Progenitor cell of endocrine pancreas (in vitro differentiated cells): ENCODE measurements at regions not wholly inside any gene's neighbourhood (a gene's known extent, or its start where the extent isn't known, plus 50 kb on each side); places are given as distances from the start of the nearest gene placed in this dataset.

Experiments used
- DNase-seq: peaks from one replicate; pipeline ENCODE4 v3.0.0; 2021; ENCODE audit warnings: low spot score; ENCODE audit not compliant: unreplicated experiment
- H3K27ac Mint-ChIP-seq: 2 replicates; pipeline ENCODE4 v1.8.0; 2021; ENCODE audit warnings: mild to moderate bottlenecking, moderate library complexity, mixed read lengths
- H3K27me3 Mint-ChIP-seq: 2 replicates; pipeline ENCODE4 v1.8.0; 2021; ENCODE audit warnings: mixed read lengths
- H3K36me3 Mint-ChIP-seq: 2 replicates; pipeline ENCODE4 v1.8.0; 2022; ENCODE audit warnings: mixed read lengths; ENCODE audit not compliant: insufficient read depth
- H3K4me1 Mint-ChIP-seq: 2 replicates; pipeline ENCODE4 v1.8.0; 2021; ENCODE audit warnings: low read depth, mixed read lengths
- H3K4me3 Mint-ChIP-seq: 2 replicates; pipeline ENCODE4 v1.8.0; 2021; ENCODE audit warnings: low read depth, mild to moderate bottlenecking, moderate library complexity, mixed read lengths
- H3K9me3 Mint-ChIP-seq: 2 replicates; pipeline ENCODE4 v1.8.0; 2021; ENCODE audit warnings: low read depth, mixed read lengths
- TF ChIP-seq, protein P1 (sequence below): fragments of 200-600 bp; sonication (generic); IDR thresholded peaks from one replicate; pipeline ENCODE4 v1.5.0; 2021; ENCODE audit warnings: antibody characterized with exemption, mild to moderate bottlenecking; ENCODE audit not compliant: unreplicated experiment

DNA sequence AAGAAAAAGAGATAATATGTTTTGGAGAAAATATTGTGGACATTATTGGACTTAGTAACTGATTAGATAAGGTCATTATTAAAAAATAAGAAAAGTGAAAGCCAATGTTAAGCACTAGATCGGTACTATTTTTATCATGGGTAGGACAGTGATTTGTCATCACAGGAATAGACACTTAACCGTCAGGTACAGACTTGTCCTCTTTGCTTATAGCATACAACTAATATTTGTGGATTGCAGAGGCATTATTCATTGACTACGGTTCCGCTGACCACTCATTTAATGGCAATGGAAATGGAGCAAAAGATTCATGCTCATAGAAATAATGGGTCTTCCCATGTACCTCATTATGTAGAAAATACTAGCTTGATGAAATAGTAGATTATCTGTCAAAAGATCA, 596.3 kb upstream of the CA10 start:
- peaks cover 9% of the 10 kb centered on the region for H3K9me3 Mint-ChIP-seq
- H3K27ac Mint-ChIP-seq = no peak overlapping the region
- DNase-seq = no peak
- H3K27me3 Mint-ChIP-seq = no peaks in the 10 kb centered on the region
- no peak overlapping the region for H3K4me3 Mint-ChIP-seq
- H3K4me1 Mint-ChIP-seq = peaks cover 1% of the 10 kb centered on the region
- TF ChIP-seq, protein P1, sequence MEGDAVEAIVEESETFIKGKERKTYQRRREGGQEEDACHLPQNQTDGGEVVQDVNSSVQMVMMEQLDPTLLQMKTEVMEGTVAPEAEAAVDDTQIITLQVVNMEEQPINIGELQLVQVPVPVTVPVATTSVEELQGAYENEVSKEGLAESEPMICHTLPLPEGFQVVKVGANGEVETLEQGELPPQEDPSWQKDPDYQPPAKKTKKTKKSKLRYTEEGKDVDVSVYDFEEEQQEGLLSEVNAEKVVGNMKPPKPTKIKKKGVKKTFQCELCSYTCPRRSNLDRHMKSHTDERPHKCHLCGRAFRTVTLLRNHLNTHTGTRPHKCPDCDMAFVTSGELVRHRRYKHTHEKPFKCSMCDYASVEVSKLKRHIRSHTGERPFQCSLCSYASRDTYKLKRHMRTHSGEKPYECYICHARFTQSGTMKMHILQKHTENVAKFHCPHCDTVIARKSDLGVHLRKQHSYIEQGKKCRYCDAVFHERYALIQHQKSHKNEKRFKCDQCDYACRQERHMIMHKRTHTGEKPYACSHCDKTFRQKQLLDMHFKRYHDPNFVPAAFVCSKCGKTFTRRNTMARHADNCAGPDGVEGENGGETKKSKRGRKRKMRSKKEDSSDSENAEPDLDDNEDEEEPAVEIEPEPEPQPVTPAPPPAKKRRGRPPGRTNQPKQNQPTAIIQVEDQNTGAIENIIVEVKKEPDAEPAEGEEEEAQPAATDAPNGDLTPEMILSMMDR = no peak
- H3K36me3 Mint-ChIP-seq = no peaks in the 10 kb centered on the region

DNA sequence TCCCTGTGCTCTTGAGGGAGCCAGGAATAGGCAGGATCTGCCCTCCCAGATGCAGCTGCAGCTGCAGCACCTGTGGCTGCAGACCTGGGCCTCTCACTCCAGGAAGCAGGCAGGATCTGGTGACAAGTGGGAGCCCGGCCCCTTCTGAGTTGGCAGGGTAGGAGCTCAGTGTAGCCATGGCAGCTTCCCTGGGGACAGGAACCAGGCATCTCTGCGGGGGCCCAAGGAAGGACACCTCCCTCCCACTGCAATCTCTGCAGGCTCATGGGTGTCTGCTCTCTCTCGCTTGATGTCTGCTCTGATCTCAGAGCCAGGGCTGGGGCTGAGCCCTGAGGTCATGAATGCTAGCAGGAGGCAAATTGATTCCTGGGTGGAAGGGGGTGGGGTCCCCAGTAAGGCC, 592.5 kb upstream of the CA10 start:
- H3K9me3 Mint-ChIP-seq = peaks cover 3% of the 10 kb centered on the region

DNA sequence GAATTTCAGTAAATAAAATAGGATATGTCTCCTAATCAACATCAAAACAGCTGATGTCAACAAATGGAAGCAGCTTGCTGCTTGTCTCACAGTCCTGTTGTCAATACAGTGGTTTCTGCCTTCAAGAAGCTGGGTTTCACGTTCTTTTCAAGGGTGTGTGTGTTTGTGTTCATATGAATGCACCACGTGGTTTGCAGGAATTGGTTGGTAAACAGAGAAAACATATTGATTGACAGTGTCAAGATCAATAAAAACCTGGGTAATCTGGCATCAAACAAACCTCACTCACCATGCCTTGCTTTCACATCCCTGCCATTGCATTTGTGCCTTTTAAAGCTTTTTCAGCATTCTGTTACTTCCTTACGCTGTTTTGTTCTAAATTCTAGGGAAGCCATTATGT, 585.7 kb upstream of the CA10 start:
- H3K27ac Mint-ChIP-seq = peak overlapping the region; percentile 12
- H3K36me3 Mint-ChIP-seq = no peaks in the 10 kb centered on the region
- DNase-seq = no peak
- peaks cover 22% of the 10 kb centered on the region for H3K4me1 Mint-ChIP-seq
- H3K27me3 Mint-ChIP-seq = no peaks in the 10 kb centered on the region
- H3K4me3 Mint-ChIP-seq = no peak overlapping the region
- H3K9me3 Mint-ChIP-seq = peaks cover 3% of the 10 kb centered on the region
- TF ChIP-seq, protein P1 = no peak

More for the DNA sequence above, 592.5 kb upstream of the CA10 start:
- TF ChIP-seq, protein P1 = no peak
- H3K27ac Mint-ChIP-seq = no peak overlapping the region
- DNase-seq = no peak
- no peak overlapping the region for H3K4me3 Mint-ChIP-seq
- H3K27me3 Mint-ChIP-seq = no peaks in the 10 kb centered on the region
- no peaks in the 10 kb centered on the region for H3K36me3 Mint-ChIP-seq
- H3K4me1 Mint-ChIP-seq = peaks cover 1% of the 10 kb centered on the region

DNA sequence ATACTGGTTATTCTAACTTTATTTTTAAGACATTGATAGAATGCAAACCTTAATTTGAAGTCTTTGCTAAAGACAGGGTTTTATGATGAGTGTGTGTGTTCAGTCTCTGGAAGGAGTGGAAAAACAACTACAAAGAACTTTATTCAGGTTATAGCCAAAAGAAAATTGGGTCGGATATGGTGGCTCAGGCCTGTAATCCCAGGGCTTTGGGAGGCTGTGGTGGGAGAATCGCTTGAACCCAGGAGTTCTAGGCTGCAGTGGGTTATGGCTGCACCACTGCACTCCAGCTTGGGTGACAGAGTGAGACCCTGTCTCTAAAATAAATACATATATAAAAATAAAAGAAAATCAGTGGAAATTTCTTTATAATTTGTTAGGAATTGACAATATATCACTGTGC, 581.5 kb upstream of the CA10 start:
- H3K4me1 Mint-ChIP-seq = peaks cover 22% of the 10 kb centered on the region
- no peaks in the 10 kb centered on the region for H3K36me3 Mint-ChIP-seq
- H3K4me3 Mint-ChIP-seq = no peak overlapping the region
- DNase-seq = no peak
- TF ChIP-seq, protein P1 = no peak
- H3K27ac Mint-ChIP-seq = no peak overlapping the region
- H3K27me3 Mint-ChIP-seq = no peaks in the 10 kb centered on the region
- H3K9me3 Mint-ChIP-seq = no peaks in the 10 kb centered on the region

DNA sequence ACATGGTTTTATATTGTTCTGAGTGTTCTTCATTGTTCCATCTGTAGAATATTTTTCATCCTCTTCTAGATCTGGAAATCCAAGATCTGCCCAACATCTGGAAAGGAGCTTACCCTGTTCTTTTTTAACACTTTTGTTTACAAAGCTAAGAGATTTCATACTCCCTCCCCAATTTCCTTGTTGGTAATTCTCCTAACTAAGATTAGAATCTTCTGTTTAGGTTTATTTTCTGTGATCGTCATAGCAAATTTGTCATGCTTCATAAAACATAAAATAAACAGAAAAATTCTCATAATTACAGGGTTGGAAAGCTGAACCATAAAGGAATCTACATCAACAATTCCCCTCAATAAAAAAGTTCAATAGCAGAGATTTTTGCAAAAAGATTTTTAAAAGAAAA, 580.3 kb upstream of the CA10 start:
- Mint-ChIP-seq H3K27me3 (no peaks in the 10 kb centered on the region), H3K27ac (no peak overlapping the region), H3K36me3 (no peaks in the 10 kb centered on the region), H3K4me3 (no peak overlapping the region), H3K9me3 (no peaks in the 10 kb centered on the region), H3K4me1 (peaks cover 10% of the 10 kb centered on the region)
- DNase-seq = no peak
- TF ChIP-seq, protein P1 = no peak
